Chondrocyte (in vitro differentiated cells): ENCODE measurements at regions not wholly inside any gene's neighbourhood (a gene's known extent, or its start where the extent isn't known, plus 50 kb on each side); places are given as distances from the start of the nearest gene placed in this dataset.
"Not testable (repeated sequence)": the region's sequence is repeated elsewhere in the genome, so short reads cannot be mapped to it uniquely, and the experiment has no call there.

Source experiments
- DNase-seq: peaks from one replicate; pipeline ENCODE4 v3.0.0; 2021; ENCODE audit warnings: mixed read lengths, low spot score
- H3K27ac Mint-ChIP-seq: one replicate; pipeline ENCODE4 v1.8.0; 2021; ENCODE audit warnings: mild to moderate bottlenecking, moderate library complexity, mixed read lengths; ENCODE audit not compliant: unreplicated experiment
- H3K27me3 Mint-ChIP-seq: 2 replicates; pipeline ENCODE4 v1.8.0; 2021; ENCODE audit warnings: low read depth, mixed read lengths
- H3K36me3 Mint-ChIP-seq: 2 replicates; pipeline ENCODE4 v1.8.0; 2021; ENCODE audit warnings: low read depth, mixed read lengths
- H3K4me1 Mint-ChIP-seq: 2 replicates; pipeline ENCODE4 v1.8.0; 2021; ENCODE audit warnings: low read depth, mild to moderate bottlenecking, mixed read lengths
- H3K4me3 Mint-ChIP-seq: one replicate; pipeline ENCODE4 v1.8.0; 2021; ENCODE audit warnings: mild to moderate bottlenecking, moderate library complexity, mixed read lengths; ENCODE audit not compliant: unreplicated experiment
- H3K9me3 Mint-ChIP-seq: 2 replicates; pipeline ENCODE4 v1.8.0; 2021; ENCODE audit warnings: low read depth, mixed read lengths
- CTCF ChIP-seq: fragments of 200-600 bp; sonication (generic); IDR thresholded peaks from 2 replicates; pipeline ENCODE4 v1.5.0; 2021; ENCODE audit warnings: antibody characterized with exemption, mild to moderate bottlenecking, moderate library complexity

DNA sequence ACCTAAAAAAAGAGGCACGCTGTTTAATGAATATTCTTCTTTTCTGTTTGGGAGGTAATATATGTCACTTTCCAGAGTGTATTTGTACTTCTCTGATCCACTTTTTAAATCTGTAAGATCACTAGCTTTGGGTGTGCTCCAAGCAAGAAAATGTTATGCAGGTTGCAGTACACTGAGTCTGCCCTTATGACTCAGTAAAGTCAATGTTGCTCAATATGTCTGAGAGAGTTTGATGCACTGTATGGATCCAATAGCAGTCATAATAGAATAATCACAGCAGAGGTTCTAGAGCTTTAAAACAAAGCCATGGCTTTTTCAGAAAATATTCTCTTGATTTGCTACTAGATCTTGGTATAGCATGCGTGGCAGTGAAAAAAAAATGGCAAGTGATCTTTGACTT is 525.3 kb upstream of the HTR1E start:
- no peaks in the 10 kb centered on the region for H3K27me3 Mint-ChIP-seq
- no peaks in the 10 kb centered on the region for H3K36me3 Mint-ChIP-seq
- no peak for DNase-seq
- no peaks in the 10 kb centered on the region for H3K4me1 Mint-ChIP-seq
- H3K9me3 Mint-ChIP-seq: no peaks in the 10 kb centered on the region
- no peak overlapping the region for H3K4me3 Mint-ChIP-seq
- H3K27ac Mint-ChIP-seq: no peak overlapping the region
- no peak for TF ChIP-seq CTCF

DNA sequence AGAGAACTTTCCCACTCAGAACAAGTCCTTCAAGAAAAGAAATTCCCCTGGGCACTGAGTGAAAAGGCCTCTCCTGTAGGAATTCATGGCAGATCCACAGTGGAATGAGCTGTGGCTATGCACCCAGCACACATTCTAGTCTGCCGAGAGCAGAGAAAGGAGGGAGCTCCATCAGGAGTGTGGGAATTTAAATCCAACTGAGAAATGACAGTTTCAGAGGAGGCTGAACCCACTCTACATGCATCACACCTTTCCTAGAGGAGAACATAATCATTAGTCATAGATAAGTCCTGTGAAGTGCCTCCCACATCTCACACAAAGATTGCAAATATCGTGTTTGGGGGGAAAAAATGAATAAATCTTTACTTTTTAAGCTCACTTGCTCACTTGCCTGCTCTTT is 530.2 kb upstream of the HTR1E start:
- peaks cover 1% of the 10 kb centered on the region for H3K27me3 Mint-ChIP-seq
- H3K27ac Mint-ChIP-seq: no peak overlapping the region
- DNase-seq: no peak
- no peaks in the 10 kb centered on the region for H3K36me3 Mint-ChIP-seq
- no peak for TF ChIP-seq CTCF
- H3K9me3 Mint-ChIP-seq: peaks cover 2% of the 10 kb centered on the region
- no peak overlapping the region for H3K4me3 Mint-ChIP-seq
- no peaks in the 10 kb centered on the region for H3K4me1 Mint-ChIP-seq

- H3K27me3 Mint-ChIP-seq, H3K36me3 Mint-ChIP-seq, H3K4me3 Mint-ChIP-seq, DNase-seq, H3K27ac Mint-ChIP-seq, H3K4me1 Mint-ChIP-seq: not testable (repeated sequence)
- H3K9me3 Mint-ChIP-seq: peaks cover 31% of the 10 kb centered on the region
These were observed 544.5 kb upstream of the HTR1E start for GRCh38 chr6:86392850-86393249.

- DNase-seq: no peak
- H3K9me3 Mint-ChIP-seq: peaks cover 9% of the 10 kb centered on the region
- H3K36me3 Mint-ChIP-seq: no peaks in the 10 kb centered on the region
- H3K27me3 Mint-ChIP-seq: no peaks in the 10 kb centered on the region
- no peak overlapping the region for H3K4me3 Mint-ChIP-seq
- no peak overlapping the region for H3K27ac Mint-ChIP-seq
- no peak for TF ChIP-seq CTCF
- H3K4me1 Mint-ChIP-seq: no peaks in the 10 kb centered on the region
These were observed 556.7 kb upstream of the HTR1E start for GRCh38 chr6:86380571-86381125.

GRCh38 chr6:86357877-86358276 is 579.5 kb upstream of the HTR1E start:
- no peaks in the 10 kb centered on the region for H3K4me1 Mint-ChIP-seq
- H3K4me3 Mint-ChIP-seq: no peak overlapping the region
- H3K36me3 Mint-ChIP-seq: no peaks in the 10 kb centered on the region
- H3K9me3 Mint-ChIP-seq: peaks cover 5% of the 10 kb centered on the region
- DNase-seq: no peak
- H3K27me3 Mint-ChIP-seq: peaks cover 3% of the 10 kb centered on the region
- H3K27ac Mint-ChIP-seq: no peak overlapping the region
- TF ChIP-seq CTCF: no peak

DNA sequence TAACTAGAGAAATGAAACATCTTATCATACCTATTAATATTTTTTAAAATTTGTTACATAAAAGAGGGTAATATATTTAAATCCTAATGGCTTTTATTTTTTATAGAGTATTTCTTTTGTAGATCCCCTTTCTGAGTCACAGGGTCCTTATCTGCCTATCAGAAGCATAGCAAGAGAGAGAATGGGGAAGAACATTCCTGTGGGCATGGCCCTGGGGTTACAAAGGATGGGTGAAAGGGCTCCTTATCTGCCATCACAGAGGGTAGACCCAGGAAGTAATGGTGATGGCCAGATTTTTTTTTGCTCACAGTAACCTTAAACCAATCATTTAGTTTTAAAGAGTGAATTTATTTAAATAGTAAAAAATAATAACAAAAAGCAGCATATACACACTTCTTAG is 582.1 kb upstream of the HTR1E start:
- Mint-ChIP-seq H3K9me3 (peaks cover 13% of the 10 kb centered on the region), H3K4me3 (no peak overlapping the region), H3K27ac (no peak overlapping the region), H3K4me1 (no peaks in the 10 kb centered on the region), H3K36me3 (no peaks in the 10 kb centered on the region), H3K27me3 (peaks cover 3% of the 10 kb centered on the region)
- TF ChIP-seq CTCF: no peak
- DNase-seq: no peak
